HG03196 (cell line): ENCODE measurements at regions not wholly inside any gene's neighbourhood (a gene's known extent, or its start where the extent isn't known, plus 50 kb on each side); places are given as distances from the start of the nearest gene placed in this dataset.
A peak's percentile ranks its signal among the peaks of the same experiment; 100 is the strongest.

Experiments used
- ATAC-seq: cut with Tn5 transposase; IDR thresholded peaks from one replicate; pipeline ENCODE4 v1.9.1; 2021; ENCODE audit not compliant: unreplicated experiment

- ATAC-seq: no peak
Observed at GRCh38 chr11:79762279-79762921, 321.6 kb upstream of the TENM4 start.

- ATAC-seq: no peak
Observed at GRCh38 chr11:79758325-79758724, 317.5 kb upstream of the TENM4 start.

- no peak for ATAC-seq
Observed at GRCh38 chr11:79747406-79747805, 306.6 kb upstream of the TENM4 start.

GRCh38 chr11:79744941-79745340 lies 304.1 kb upstream of the TENM4 start:
- ATAC-seq: no peak

- no peak for ATAC-seq
Observed at GRCh38 chr11:79742176-79742575, 301.3 kb upstream of the TENM4 start.

- ATAC-seq: no peak
Observed at GRCh38 chr11:79739591-79739990, 298.8 kb upstream of the TENM4 start.

GRCh38 chr11:79727221-79727620 lies 286.4 kb upstream of the TENM4 start:
- no peak for ATAC-seq

- no peak for ATAC-seq
Observed at GRCh38 chr11:79720115-79720514, 279.3 kb upstream of the TENM4 start.

GRCh38 chr11:79708319-79708932 lies 267.6 kb upstream of the TENM4 start:
- peak; percentile 53 for ATAC-seq

- ATAC-seq: no peak
Observed at GRCh38 chr11:79705648-79706047, 264.8 kb upstream of the TENM4 start.

- ATAC-seq: no peak
Observed at GRCh38 chr11:79702303-79702702, 261.5 kb upstream of the TENM4 start.

GRCh38 chr11:79699246-79699645 lies 258.4 kb upstream of the TENM4 start:
- ATAC-seq: no peak

- ATAC-seq: no peak
Observed at GRCh38 chr11:79697905-79698304, 257.1 kb upstream of the TENM4 start.

- no peak for ATAC-seq
Observed at GRCh38 chr11:79694368-79694767, 253.5 kb upstream of the TENM4 start.

GRCh38 chr11:79691445-79691844 lies 250.6 kb upstream of the TENM4 start:
- ATAC-seq: no peak

- ATAC-seq: no peak
Observed at GRCh38 chr11:79686703-79687419, 246.0 kb upstream of the TENM4 start.

- ATAC-seq: no peak
Observed at GRCh38 chr11:79683930-79684329, 243.1 kb upstream of the TENM4 start.

GRCh38 chr11:79678780-79679452 lies 238.1 kb upstream of the TENM4 start:
- no peak for ATAC-seq

GRCh38 chr11:79676396-79676795 lies 235.6 kb upstream of the TENM4 start:
- ATAC-seq: no peak

- no peak for ATAC-seq
Observed at GRCh38 chr11:79675081-79675480, 234.3 kb upstream of the TENM4 start.

GRCh38 chr11:79672786-79673185 lies 232.0 kb upstream of the TENM4 start:
- no peak for ATAC-seq

- ATAC-seq: no peak
Observed at GRCh38 chr11:79671401-79671800, 230.6 kb upstream of the TENM4 start.
